K562 (cell line): ENCODE measurements at regions not wholly inside any gene's neighbourhood (a gene's known extent, or its start where the extent isn't known, plus 50 kb on each side); places are given as distances from the start of the nearest gene placed in this dataset.

Experiments
- ATAC-seq: fragments of 200-7000 bp; cut with Tn5 transposase; 3 replicates; pipeline ENCODE4 v1.9.1; 2020; ENCODE audit warnings: moderate library complexity
- BruUV-seq: library from RNA; stranded (reverse); fragments of 400-500 nt; replicated peaks from 2 replicates; lab custom pipeline; 2021; lab: Mats Ljungman, UMichigan
- CTCF ChIA-PET: fragments of 300-600 bp; formaldehyde crosslinking; extraction: SDS; loops from one replicate; lab custom pipeline; 2021; ENCODE audit warnings: low intra/inter-chr PET ratio; lab: Yijun Ruan, JAX
- POLR2A ChIA-PET: fragments of 300-600, 350-650 bp; sonication (Branson Sonifier 250); formaldehyde crosslinking; extraction: SDS; loops from one replicate; lab custom pipeline; 2021; ENCODE audit warnings: antibody characterized with exemption, inconsistent platforms; lab: Yijun Ruan, JAX
- DNase-seq, 4 experiments: peaks; one replicate each; pipeline versions ENCODE4 v3.0.0 to v3.0.0-alpha.2; 2011 to 2018; ENCODE audit warnings: low spot score in 3 of 4, mixed read lengths in 3 of 4; ENCODE audit errors: extremely low read depth in 1 of 4
- FAIRE-seq: peaks from 2 replicates; lab custom pipeline; 2011; peaks lifted over from hg19 to GRCh38; lab: Jason Lieb, UNC
- H2AFZ ChIP-seq: 2 replicates; pipeline ENCODE4 v1.6.0; 2011; ENCODE audit warnings: low read depth, low read length, control low read depth, inconsistent platforms
- H3K27ac ChIP-seq: fragments of 200-600 bp; 3 replicates; pipeline ENCODE4 v1.8.0; 2011; ENCODE audit warnings: low read depth, mild to moderate bottlenecking, control low read depth, inconsistent platforms, low read length, moderate library complexity, mixed read lengths; ENCODE audit errors: extremely low read depth
- H3K27me3 ChIP-seq, 2 experiments: fragments of 300-600 bp in 1 of 2; 2 replicates in 1 of 2; 3 replicates in 1 of 2; pipeline versions ENCODE4 v1.6.0 to v1.8.0; 2011; ENCODE audit warnings: inconsistent platforms in 2 of 2, low read length in 2 of 2, mild to moderate bottlenecking in 1 of 2, mixed read lengths in 1 of 2, moderate library complexity in 1 of 2; ENCODE audit not compliant: control insufficient read depth in 2 of 2, insufficient read depth in 2 of 2
- H3K36me3 ChIP-seq: fragments of 300-600 bp; 3 replicates; pipeline ENCODE4 v1.8.0; 2011; ENCODE audit warnings: mild to moderate bottlenecking, low read length, inconsistent platforms; ENCODE audit not compliant: control insufficient read depth, insufficient read depth
- H3K4me1 ChIP-seq, 2 experiments: fragments of 200-600 bp in 1 of 2; replicated peaks in 1 of 2; 2 replicates in 1 of 2; 3 replicates in 1 of 2; pipeline versions ENCODE4 v1.5.1 to v1.8.0; 2011; ENCODE audit warnings: inconsistent platforms in 2 of 2, low read length in 2 of 2, mild to moderate bottlenecking in 1 of 2, mixed read lengths in 1 of 2, moderate library complexity in 1 of 2; ENCODE audit not compliant: control insufficient read depth in 2 of 2, insufficient read depth in 2 of 2
- H3K4me2 ChIP-seq: 2 replicates; pipeline ENCODE4 v1.6.1; 2011; ENCODE audit warnings: low read length, control low read depth, inconsistent platforms, mixed read lengths; ENCODE audit not compliant: insufficient read depth
- H3K4me3 ChIP-seq: fragments of 200-600 bp; sonication (generic), shearing (Covaris generic); 2 replicates; pipeline ENCODE4 v1.5.1; 2016; ENCODE audit warnings: control low read depth, inconsistent platforms
- H3K79me2 ChIP-seq: fragments of 200-600 bp; 3 replicates; pipeline ENCODE4 v1.8.0; 2011; ENCODE audit warnings: low read length, inconsistent platforms; ENCODE audit not compliant: control insufficient read depth, insufficient read depth
- H3K9ac ChIP-seq, 2 experiments: 2 replicates each; pipeline versions ENCODE4 v1.6.0 to v1.6.1; 2011; ENCODE audit warnings: low read depth in 2 of 2, low read length in 2 of 2, control low read depth in 1 of 2, inconsistent platforms in 1 of 2, mild to moderate bottlenecking in 1 of 2, mixed read lengths in 1 of 2; ENCODE audit not compliant: insufficient read depth in 1 of 2
- H3K9me1 ChIP-seq: one replicate; pipeline ENCODE4 v1.6.0; 2011; ENCODE audit warnings: inconsistent platforms, mild to moderate bottlenecking, low read length, moderate library complexity; ENCODE audit not compliant: control insufficient read depth, insufficient read depth
- H3K9me3 ChIP-seq: replicated peaks from 2 replicates; pipeline ENCODE4 v1.5.1; 2011; ENCODE audit warnings: low read depth, low read length, inconsistent platforms; ENCODE audit not compliant: control insufficient read depth, insufficient read depth
- H4K20me1 ChIP-seq: replicated peaks from 2 replicates; pipeline ENCODE4 v1.6.1; 2011; ENCODE audit warnings: low read length, inconsistent platforms, mixed read lengths; ENCODE audit not compliant: control insufficient read depth, insufficient read depth
- DNMT1 ChIP-seq: fragments of 450-650 bp; IDR thresholded peaks from 2 replicates; pipeline ENCODE4 v1.6.1; 2016; ENCODE audit warnings: antibody characterized with exemption, mild to moderate bottlenecking
- EZH2 ChIP-seq: IDR thresholded peaks from 2 replicates; pipeline ENCODE4 v1.6.1; 2012; ENCODE audit warnings: low read depth, mild to moderate bottlenecking, inconsistent platforms, low read length, borderline replicate concordance
- JUNB ChIP-seq: fragments of 450-650 bp; formaldehyde crosslinking; conservative IDR thresholded peaks from 2 replicates; pipeline ENCODE4 v1.4.0; 2020; ENCODE audit warnings: mild to moderate bottlenecking
- MYBL2 ChIP-seq, 2 experiments: fragments of 450-650 bp in 1 of 2; sonication (generic) in 1 of 2; formaldehyde crosslinking in 1 of 2; IDR thresholded peaks; 2 replicates each; pipeline versions ENCODE4 v1.6.1 to v1.8.1; 2017 to 2022; ENCODE audit warnings: borderline replicate concordance in 1 of 2, inconsistent platforms in 1 of 2, low read depth in 1 of 2, mild to moderate bottlenecking in 1 of 2, missing genetic modification reagents in 1 of 2, moderate library complexity in 1 of 2
- PTBP1 ChIP-seq: fragments of 200-400 bp; formaldehyde crosslinking; IDR thresholded peaks from 2 replicates; pipeline ENCODE4 v1.6.1; 2017; ENCODE audit warnings: low read depth, low read length
- RCOR1 ChIP-seq, 2 experiments: IDR thresholded peaks; 2 replicates each; pipeline ENCODE4 v1.6.1; 2012; ENCODE audit warnings: low read depth in 2 of 2, low read length in 2 of 2, borderline replicate concordance in 1 of 2, improper control_type of control experiment in 1 of 2
- RHOXF2B ChIP-seq: fragments of 250-450 bp; sonication (Bioruptor Pico); conservative IDR thresholded peaks from 2 replicates; pipeline ENCODE4 v1.5.1; 2021
- SUPT5H ChIP-seq: fragments of 450-650 bp; IDR thresholded peaks from 2 replicates; pipeline ENCODE4 v1.6.1; 2016
- ZBTB11 ChIP-seq, 3 experiments: fragments of 200-800 bp in 1 of 3; fragments of 250-450 bp in 1 of 3; fragments of 450-650 bp in 1 of 3; sonication (Bioruptor Pico) in 1 of 3; sonication (Bioruptor generic) in 1 of 3; formaldehyde crosslinking in 1 of 3; IDR thresholded peaks; 2 replicates each; pipeline versions ENCODE4 v1.6.1 to v1.8.0; 2016 to 2022; ENCODE audit warnings: mild to moderate bottlenecking in 2 of 3, missing genetic modification characterization in 2 of 3, missing compliant biosample characterization in 1 of 3, moderate library complexity in 1 of 3
- ZNF140 ChIP-seq: fragments of 250-450 bp; sonication (Bioruptor Pico); IDR thresholded peaks from 2 replicates; pipeline ENCODE4 v1.8.0; 2021; ENCODE audit warnings: moderate library complexity, mild to moderate bottlenecking, inconsistent platforms
- WGBS: fragments of 100-300 bp; shearing (Covaris generic); methylation state at CpG from one replicate; pipeline ENCODE4 v1.1.6; 2016; ENCODE audit warnings: low coverage, mixed read lengths; ENCODE audit not compliant: insufficient coverage; ENCODE audit errors: missing lambda C conversion rate; 5-methylcytosine and 5-hydroxymethylcytosine counted together
- in situ Hi-C: fragments of 300-500 bp; cut with MboI; formaldehyde crosslinking; loops from 4 replicates; pipeline ENCODE4 v1.15.0; 2018; ENCODE audit warnings: inconsistent platforms, mixed read lengths
- intact Hi-C: fragments of 100-400 bp; cut with micrococcal nuclease; formaldehyde crosslinking; loops from 2 replicates; pipeline ENCODE4 v1.14.2; 2022
- TF ChIP-seq, protein P1 (sequence below): fragments of 200-800 bp; sonication (Bioruptor generic); IDR thresholded peaks from 2 replicates; pipeline ENCODE4 v1.6.1; 2016; ENCODE audit warnings: missing genetic modification characterization, missing compliant biosample characterization

- ATAC-seq (no peak), DNase-seq (no peak), FAIRE-seq (no peak)
- in situ Hi-C loops = no loop called here
- Histone ChIP-seq H3K4me3 (no peak overlapping the region), H3K9ac (no peak overlapping the region), H3K4me2 (no peak overlapping the region), H3K79me2 (no peaks in the 10 kb centered on the region), H4K20me1 (no peaks in the 10 kb centered on the region), H3K4me1 (no peaks in the 10 kb centered on the region), H2AFZ (no peak overlapping the region), H3K36me3 (no peaks in the 10 kb centered on the region), H3K27ac (no peak overlapping the region), H3K27me3 (no peaks in the 10 kb centered on the region), H3K9me3 (no peaks in the 10 kb centered on the region), H3K9me1 (no peaks in the 10 kb centered on the region)
- ChIA-PET POLR2A (interaction anchor here (0.7 kb wide), 1 partner anchor 160 kb away, joined by 3 read pairs; no protein-coding TSS in a partner anchor), CTCF (no interaction called here)
- 0% methylated on average over 4 of the region's 4 CpGs for WGBS
- no TSS peak for BruUV-seq
- intact Hi-C loops = no loop called here
- no peak for TF ChIP-seq RHOXF2B (CRISPR knock-in tag)
- TF ChIP-seq RCOR1 (IDR thresholded peaks at IDR 0.05; ENCODE audit: borderline replicate concordance in 1 of 2, low read depth in 2 of 2, low read length in 2 of 2) = no peak
- TF ChIP-seq, protein P1, sequence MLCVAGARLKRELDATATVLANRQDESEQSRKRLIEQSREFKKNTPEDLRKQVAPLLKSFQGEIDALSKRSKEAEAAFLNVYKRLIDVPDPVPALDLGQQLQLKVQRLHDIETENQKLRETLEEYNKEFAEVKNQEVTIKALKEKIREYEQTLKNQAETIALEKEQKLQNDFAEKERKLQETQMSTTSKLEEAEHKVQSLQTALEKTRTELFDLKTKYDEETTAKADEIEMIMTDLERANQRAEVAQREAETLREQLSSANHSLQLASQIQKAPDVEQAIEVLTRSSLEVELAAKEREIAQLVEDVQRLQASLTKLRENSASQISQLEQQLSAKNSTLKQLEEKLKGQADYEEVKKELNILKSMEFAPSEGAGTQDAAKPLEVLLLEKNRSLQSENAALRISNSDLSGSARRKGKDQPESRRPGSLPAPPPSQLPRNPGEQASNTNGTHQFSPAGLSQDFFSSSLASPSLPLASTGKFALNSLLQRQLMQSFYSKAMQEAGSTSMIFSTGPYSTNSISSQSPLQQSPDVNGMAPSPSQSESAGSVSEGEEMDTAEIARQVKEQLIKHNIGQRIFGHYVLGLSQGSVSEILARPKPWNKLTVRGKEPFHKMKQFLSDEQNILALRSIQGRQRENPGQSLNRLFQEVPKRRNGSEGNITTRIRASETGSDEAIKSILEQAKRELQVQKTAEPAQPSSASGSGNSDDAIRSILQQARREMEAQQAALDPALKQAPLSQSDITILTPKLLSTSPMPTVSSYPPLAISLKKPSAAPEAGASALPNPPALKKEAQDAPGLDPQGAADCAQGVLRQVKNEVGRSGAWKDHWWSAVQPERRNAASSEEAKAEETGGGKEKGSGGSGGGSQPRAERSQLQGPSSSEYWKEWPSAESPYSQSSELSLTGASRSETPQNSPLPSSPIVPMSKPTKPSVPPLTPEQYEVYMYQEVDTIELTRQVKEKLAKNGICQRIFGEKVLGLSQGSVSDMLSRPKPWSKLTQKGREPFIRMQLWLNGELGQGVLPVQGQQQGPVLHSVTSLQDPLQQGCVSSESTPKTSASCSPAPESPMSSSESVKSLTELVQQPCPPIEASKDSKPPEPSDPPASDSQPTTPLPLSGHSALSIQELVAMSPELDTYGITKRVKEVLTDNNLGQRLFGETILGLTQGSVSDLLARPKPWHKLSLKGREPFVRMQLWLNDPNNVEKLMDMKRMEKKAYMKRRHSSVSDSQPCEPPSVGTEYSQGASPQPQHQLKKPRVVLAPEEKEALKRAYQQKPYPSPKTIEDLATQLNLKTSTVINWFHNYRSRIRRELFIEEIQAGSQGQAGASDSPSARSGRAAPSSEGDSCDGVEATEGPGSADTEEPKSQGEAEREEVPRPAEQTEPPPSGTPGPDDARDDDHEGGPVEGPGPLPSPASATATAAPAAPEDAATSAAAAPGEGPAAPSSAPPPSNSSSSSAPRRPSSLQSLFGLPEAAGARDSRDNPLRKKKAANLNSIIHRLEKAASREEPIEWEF (CRISPR knock-in tag) = no peak
- no peak for TF ChIP-seq DNMT1
- no peak for TF ChIP-seq ZNF140 (CRISPR knock-in tag)
- TF ChIP-seq MYBL2 (IDR thresholded peaks at IDR 0.05; ENCODE audit: low read depth) = no peak
- no peak for TF ChIP-seq MYBL2 (CRISPR knock-in tag; IDR thresholded peaks at IDR 0.05; ENCODE audit: borderline replicate concordance)
- TF ChIP-seq PTBP1 = no peak
- TF ChIP-seq EZH2 = no peak
- TF ChIP-seq JUNB (CRISPR knock-in tag) = no peak
- no peak for TF ChIP-seq ZBTB11 (CRISPR knock-in tag; IDR thresholded peaks at IDR 0.05)
- TF ChIP-seq SUPT5H = no peak
Measured at GRCh38 chr7:18393465-18394118, 102.0 kb upstream of the HDAC9 start.
